Middle frontal gyrus (tissue), 1 donor: ENCODE measurements at regions not wholly inside any gene's neighbourhood (a gene's known extent, or its start where the extent isn't known, plus 50 kb on each side); places are given as distances from the start of the nearest gene placed in this dataset.
"Not testable (repeated sequence)": the region's sequence is repeated elsewhere in the genome, so short reads cannot be mapped to it uniquely, and the experiment has no call there.

Experiments used
- DNase-seq: peaks from one replicate; pipeline ENCODE4 v3.0.0-alpha.2; 2015; ENCODE audit warnings: low spot score; ENCODE audit errors: extremely low spot score

GRCh38 chr15:89024418-89024817 lies 63.8 kb upstream of the ABHD2 start:
- DNase-seq, result no peak

DNA sequence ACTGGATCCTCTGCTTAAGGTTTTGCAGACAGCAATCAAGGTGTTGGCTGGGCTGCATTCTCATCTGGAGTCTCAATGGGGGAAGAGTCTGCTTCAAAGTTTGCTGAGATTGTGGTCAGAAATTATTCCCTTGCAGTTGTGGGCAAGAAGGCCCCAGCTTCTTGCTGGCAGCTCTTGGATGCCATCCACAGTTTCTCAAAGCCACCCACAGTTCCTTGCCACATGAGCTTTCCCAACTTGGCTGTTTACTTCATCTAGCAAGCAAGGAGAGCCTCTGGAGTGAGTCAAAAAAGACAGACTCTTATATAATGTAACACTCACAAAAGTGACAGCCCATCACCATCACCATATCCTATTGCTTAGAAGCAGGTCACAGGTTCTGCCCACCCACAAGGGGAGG lies 62.1 kb upstream of the ABHD2 start:
- DNase-seq, result peak; percentile 20

GRCh38 chr15:89028036-89028435 lies 60.2 kb upstream of the ABHD2 start:
- no peak for DNase-seq

DNA sequence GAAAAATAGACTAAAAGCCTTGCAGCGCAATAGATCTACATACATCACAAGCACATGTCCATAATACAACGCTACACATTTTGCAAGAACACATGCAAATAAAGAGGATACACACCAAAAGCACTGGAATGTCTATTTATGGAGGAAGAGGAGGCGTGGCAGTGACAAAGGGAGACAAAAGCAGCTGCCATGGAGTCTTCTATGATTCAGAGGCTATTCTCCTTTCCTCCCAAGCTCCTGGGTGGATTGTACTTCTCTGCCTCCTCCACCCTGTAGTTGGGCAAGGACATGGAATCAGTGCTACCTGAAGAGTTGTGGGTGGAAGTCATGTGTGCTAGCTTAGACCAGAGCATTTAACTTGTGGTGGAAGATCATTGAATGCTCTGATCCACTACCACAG lies 57.9 kb upstream of the ABHD2 start:
- DNase-seq, result no peak

DNA sequence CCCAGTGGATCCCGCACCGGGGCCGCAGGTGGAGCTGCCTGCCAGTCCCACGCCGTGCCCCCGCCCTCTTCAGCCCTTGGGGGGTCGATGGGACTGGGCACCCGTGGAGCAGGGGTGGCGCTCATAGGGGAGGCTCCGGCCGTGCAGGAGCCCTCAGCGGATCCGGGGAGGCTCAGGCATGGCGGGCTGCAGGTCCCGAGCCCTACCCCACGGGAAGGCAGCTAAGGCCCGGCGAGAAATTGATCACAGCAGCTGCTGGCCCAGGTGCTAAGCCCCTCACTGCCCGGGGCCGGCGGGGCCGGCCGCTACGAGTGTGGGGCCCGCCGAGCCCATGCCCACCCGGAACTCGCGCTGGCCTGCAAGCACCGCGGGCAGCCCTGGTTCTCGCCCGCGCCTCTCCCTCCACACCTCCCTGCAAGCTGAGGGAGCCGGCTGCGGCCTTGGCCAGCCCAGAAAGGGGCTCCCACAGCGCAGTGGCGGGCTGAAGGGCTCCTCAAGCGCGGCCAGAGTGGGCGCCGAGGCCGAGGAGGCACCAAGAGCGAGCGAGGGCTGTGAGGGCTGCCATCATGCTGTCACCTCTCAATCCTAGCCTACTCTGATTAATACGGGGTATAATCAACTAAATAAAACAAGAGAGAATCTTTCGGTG lies 56.5 kb upstream of the ABHD2 start:
- not testable (repeated sequence) for DNase-seq

DNA sequence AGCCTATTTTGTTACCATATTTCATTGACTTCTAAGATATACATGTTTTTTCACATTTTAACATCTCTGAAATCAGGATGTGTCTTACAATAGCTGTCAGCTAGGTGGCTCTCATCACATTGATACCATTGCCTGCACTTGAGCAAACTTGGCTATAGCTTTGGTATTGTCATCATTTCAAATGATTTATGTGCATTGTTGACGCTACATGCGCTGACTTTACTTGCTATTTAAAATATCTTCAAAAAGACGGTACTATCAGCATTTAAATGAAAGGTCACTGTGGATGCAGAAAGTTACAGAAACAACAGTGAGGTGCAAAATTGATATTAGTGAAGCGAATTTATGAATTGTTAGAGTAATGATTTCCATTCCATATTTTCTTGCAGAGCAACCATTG lies 54.0 kb upstream of the ABHD2 start:
- peak; percentile 17 for DNase-seq

GRCh38 chr15:89035150-89035549 lies 53.1 kb upstream of the ABHD2 start:
- DNase-seq, result no peak

- DNase-seq, result no peak
Observed at GRCh38 chr15:89035658-89036057, 52.6 kb upstream of the ABHD2 start.

GRCh38 chr15:89038146-89038545 lies 50.1 kb upstream of the ABHD2 start:
- no peak for DNase-seq
